Stimulated activated naive CD8-positive, alpha-beta T cell treated with anti-CD3 and anti-CD28 coated beads, Interleukin-15, amount 100 ng/mL, for 72 hours (primary cell): ENCODE measurements at regions not wholly inside any gene's neighbourhood (a gene's known extent, or its start where the extent isn't known, plus 50 kb on each side); places are given as distances from the start of the nearest gene placed in this dataset.

Experiments
- ATAC-seq: fragments of 150-1000 bp; cut with Tn5 transposase; 2 replicates; pipeline ENCODE4 v1.10.0; 2021; ENCODE audit warnings: mild to moderate bottlenecking, moderate library complexity
- DNase-seq, 2 donors: peaks; one replicate each; pipeline ENCODE4 v3.0.0; 2021 to 2022
- H3K27ac Mint-ChIP-seq, 2 donors: one replicate each; pipeline ENCODE4 v1.8.0; 2022; ENCODE audit warnings: mild to moderate bottlenecking in 2 of 2, mixed read lengths in 2 of 2, moderate library complexity in 2 of 2
- H3K27me3 Mint-ChIP-seq: one replicate; pipeline ENCODE4 v1.8.0; 2022; ENCODE audit warnings: mixed read lengths
- H3K4me1 Mint-ChIP-seq: one replicate; pipeline ENCODE4 v1.8.0; 2022; ENCODE audit warnings: mild to moderate bottlenecking, mixed read lengths
- H3K4me3 Mint-ChIP-seq, 2 donors: one replicate each; pipeline ENCODE4 v1.8.0; 2022; ENCODE audit warnings: mild to moderate bottlenecking in 2 of 2, mixed read lengths in 2 of 2, moderate library complexity in 1 of 2
- H3K9me3 Mint-ChIP-seq, 2 donors: one replicate each; pipeline ENCODE4 v1.8.0; 2022; ENCODE audit warnings: mixed read lengths in 2 of 2

GRCh38 chr2:3974765-3975164 is 271.4 kb downstream of the DCDC2C start:
- H3K9me3 Mint-ChIP-seq, result peaks cover 4 to 10% of the 10 kb centered on the region in 2 donors
- no peak overlapping the region for H3K27ac Mint-ChIP-seq
- H3K4me3 Mint-ChIP-seq, result no peak overlapping the region
- H3K27me3 Mint-ChIP-seq, result no peaks in the 10 kb centered on the region
- DNase-seq, result no peak
- ATAC-seq, result no peak
- no peaks in the 10 kb centered on the region for H3K4me1 Mint-ChIP-seq

DNA sequence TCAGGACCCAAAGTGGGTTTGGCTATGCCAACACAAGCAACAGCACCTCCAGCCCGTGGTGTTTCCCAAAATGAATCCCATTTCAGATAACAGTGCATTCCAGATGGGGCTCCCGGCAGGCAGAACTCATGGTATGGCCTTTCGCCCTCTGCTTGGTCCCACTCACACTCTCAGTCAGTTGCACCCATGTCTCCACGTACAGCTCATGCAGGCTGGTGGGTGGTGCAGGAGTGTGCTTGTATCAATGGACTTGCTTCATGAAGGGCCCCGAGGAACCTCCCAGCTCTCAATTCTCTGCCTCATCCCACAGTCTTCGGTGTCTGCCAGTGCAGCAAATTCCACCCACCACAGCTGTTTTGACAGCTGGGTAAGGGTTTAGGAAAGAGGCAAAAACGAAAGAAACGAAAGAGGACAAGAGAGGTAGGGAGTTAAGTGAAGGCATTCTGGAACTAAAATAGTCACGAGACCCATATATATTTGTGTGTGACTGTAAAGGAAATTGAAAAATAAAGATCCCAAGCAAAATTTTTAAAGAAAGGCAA is 278.1 kb downstream of the DCDC2C start:
- H3K4me1 Mint-ChIP-seq, result no peaks in the 10 kb centered on the region
- H3K27me3 Mint-ChIP-seq, result no peaks in the 10 kb centered on the region
- ATAC-seq, result no peak
- no peak overlapping the region for H3K4me3 Mint-ChIP-seq
- peaks cover 4 to 21% of the 10 kb centered on the region in 2 donors for H3K9me3 Mint-ChIP-seq
- H3K27ac Mint-ChIP-seq, result no peak overlapping the region
- no peak for DNase-seq

DNA sequence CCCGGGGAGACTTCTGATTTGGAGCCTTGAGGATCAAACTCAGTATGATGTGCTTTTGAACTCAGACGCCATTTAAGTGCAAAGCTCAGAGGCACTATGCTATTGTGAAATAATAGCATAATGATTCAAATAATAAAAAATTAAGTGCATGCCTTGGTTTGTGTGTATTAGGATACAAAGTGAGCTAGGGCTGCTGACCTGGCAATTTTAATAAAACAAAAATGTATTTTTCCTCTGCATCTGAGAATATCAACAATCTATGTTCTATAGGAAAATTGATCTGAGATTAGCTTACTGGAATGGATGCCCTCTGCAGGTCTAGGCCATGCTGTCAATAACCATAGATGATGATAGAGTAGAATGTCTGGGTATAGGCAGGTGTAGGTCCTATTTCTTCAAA is 278.8 kb downstream of the DCDC2C start:
- H3K27me3 Mint-ChIP-seq, result no peaks in the 10 kb centered on the region
- H3K27ac Mint-ChIP-seq, result no peak overlapping the region
- no peak overlapping the region for H3K4me3 Mint-ChIP-seq
- DNase-seq (no peak), ATAC-seq (no peak)
- H3K4me1 Mint-ChIP-seq, result no peaks in the 10 kb centered on the region
- H3K9me3 Mint-ChIP-seq, result peaks cover 4 to 21% of the 10 kb centered on the region in 2 donors

- DNase-seq, result no peak
- Mint-ChIP-seq H3K27me3 (no peaks in the 10 kb centered on the region), H3K4me1 (no peaks in the 10 kb centered on the region), H3K4me3 (no peak overlapping the region), H3K27ac (no peak overlapping the region), H3K9me3 (peaks cover 3 to 27% of the 10 kb centered on the region in 2 donors)
- no peak for ATAC-seq
Observed at GRCh38 chr2:3986063-3986462, 282.7 kb downstream of the DCDC2C start.

DNA sequence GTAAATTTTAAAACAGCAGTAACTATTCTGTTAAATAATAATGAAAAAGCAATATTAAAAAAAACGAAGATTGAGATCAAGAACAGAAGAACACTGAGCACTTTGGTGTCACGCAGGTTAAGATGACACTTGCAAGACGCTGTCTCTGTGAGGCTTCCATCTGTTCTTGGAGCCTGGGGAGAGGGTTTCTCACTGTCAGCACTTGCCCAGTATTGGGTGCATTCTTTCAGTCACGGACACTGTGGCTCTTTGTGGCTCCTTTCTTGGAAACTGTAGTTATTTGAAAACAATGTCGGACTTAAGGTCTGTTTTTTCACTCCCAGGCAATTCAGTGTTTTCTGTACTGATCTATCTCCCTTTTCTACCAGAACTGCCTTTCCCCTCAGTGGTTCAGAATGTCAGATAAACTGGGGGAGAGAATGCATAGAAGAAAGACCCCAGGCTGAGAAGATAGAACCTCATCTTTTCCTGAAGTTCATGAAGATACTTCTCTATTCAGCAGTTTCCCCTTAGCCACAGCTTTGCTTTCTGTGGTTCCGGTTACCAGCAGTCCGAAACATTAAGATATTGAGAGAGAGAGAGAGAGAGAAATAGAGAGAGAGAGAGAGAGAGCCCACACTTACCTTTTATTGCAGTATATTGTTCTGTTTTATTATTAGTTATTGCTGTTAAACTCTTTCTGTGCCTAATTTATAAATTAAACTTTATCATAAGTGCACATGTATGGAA is 283.3 kb downstream of the DCDC2C start:
- Mint-ChIP-seq H3K9me3 (peaks cover 9 to 32% of the 10 kb centered on the region in 2 donors), H3K4me1 (no peaks in the 10 kb centered on the region), H3K27me3 (no peaks in the 10 kb centered on the region), H3K27ac (no peak overlapping the region), H3K4me3 (no peak overlapping the region)
- ATAC-seq, result no peak
- no peak for DNase-seq

- Mint-ChIP-seq H3K27ac (no peak overlapping the region), H3K27me3 (no peaks in the 10 kb centered on the region), H3K9me3 (peaks cover 0 to 10% of the 10 kb centered on the region in 2 donors), H3K4me1 (no peaks in the 10 kb centered on the region), H3K4me3 (no peak overlapping the region)
- ATAC-seq (no peak), DNase-seq (no peak)
Observed at GRCh38 chr2:4002841-4003403, 299.5 kb downstream of the DCDC2C start.

GRCh38 chr2:4012197-4012596 is 308.8 kb downstream of the DCDC2C start:
- Mint-ChIP-seq H3K27ac (no peak overlapping the region), H3K4me1 (no peaks in the 10 kb centered on the region), H3K27me3 (no peaks in the 10 kb centered on the region), H3K9me3 (peaks cover 9 to 13% of the 10 kb centered on the region in 2 donors), H3K4me3 (no peak overlapping the region)
- DNase-seq (no peak), ATAC-seq (no peak)

DNA sequence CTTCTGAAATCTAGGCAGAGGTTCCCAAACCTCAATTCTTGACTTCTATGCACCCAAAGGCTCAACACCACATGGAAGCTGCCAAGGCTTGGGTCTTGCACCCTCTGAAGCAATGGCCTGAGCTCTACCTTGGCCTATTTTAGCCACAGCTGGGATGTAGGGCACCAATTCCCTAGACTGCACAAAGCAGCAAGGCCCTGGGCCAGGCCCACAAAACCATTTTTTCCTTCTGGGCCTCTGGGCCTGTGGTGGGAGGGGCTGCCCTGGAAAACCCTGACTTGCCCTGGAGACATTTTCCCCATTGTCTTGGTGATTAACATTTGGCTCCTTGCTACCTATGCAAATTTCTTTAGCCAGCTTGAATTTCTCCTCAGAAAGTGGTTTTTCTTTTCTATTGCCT is 315.2 kb downstream of the DCDC2C start:
- no peaks in the 10 kb centered on the region for H3K4me1 Mint-ChIP-seq
- no peak overlapping the region for H3K27ac Mint-ChIP-seq

GRCh38 chr2:4020153-4020552 is 316.8 kb downstream of the DCDC2C start:
- no peak for DNase-seq
- no peak overlapping the region for H3K27ac Mint-ChIP-seq
- no peak for ATAC-seq
- H3K4me1 Mint-ChIP-seq, result no peaks in the 10 kb centered on the region
- no peaks in the 10 kb centered on the region for H3K27me3 Mint-ChIP-seq
- no peak overlapping the region for H3K4me3 Mint-ChIP-seq
- H3K9me3 Mint-ChIP-seq, result peaks cover 7 to 25% of the 10 kb centered on the region in 2 donors

More for the DNA sequence above, 315.2 kb downstream of the DCDC2C start:
- ATAC-seq (no peak), DNase-seq (no peak)
- Mint-ChIP-seq H3K27me3 (no peaks in the 10 kb centered on the region), H3K4me3 (no peak overlapping the region), H3K9me3 (peaks cover 7 to 23% of the 10 kb centered on the region in 2 donors)

- Mint-ChIP-seq H3K4me3 (no peak overlapping the region), H3K27ac (no peak overlapping the region), H3K9me3 (peaks cover 7 to 25% of the 10 kb centered on the region in 2 donors), H3K27me3 (no peaks in the 10 kb centered on the region), H3K4me1 (no peaks in the 10 kb centered on the region)
- ATAC-seq (no peak), DNase-seq (no peak)
Observed at GRCh38 chr2:4020649-4021048, 317.3 kb downstream of the DCDC2C start.

DNA sequence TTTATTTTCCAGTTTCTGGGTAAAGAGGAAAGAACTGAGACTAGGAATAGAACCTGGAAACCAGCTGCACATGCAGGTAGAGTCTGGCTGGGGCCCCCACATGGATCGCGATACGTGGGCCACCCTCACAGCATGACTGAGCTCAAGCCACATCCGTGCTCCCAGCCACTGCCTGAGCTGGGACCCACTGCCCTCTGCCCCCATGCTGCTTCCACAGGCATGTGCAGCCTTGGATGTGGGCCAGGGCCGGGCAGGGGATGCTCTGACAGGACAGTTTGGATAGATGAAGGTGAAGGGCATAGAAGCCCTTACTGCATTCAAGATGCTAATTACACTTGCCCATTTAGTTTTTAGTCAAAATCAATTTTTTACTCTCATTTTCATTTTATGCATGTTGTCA is 321.2 kb downstream of the DCDC2C start:
- Mint-ChIP-seq H3K4me1 (no peaks in the 10 kb centered on the region), H3K27ac (no peak overlapping the region), H3K4me3 (no peak overlapping the region), H3K27me3 (no peaks in the 10 kb centered on the region), H3K9me3 (peaks cover 0 to 36% of the 10 kb centered on the region in 2 donors)
- no peak for ATAC-seq
- DNase-seq, result no peak

DNA sequence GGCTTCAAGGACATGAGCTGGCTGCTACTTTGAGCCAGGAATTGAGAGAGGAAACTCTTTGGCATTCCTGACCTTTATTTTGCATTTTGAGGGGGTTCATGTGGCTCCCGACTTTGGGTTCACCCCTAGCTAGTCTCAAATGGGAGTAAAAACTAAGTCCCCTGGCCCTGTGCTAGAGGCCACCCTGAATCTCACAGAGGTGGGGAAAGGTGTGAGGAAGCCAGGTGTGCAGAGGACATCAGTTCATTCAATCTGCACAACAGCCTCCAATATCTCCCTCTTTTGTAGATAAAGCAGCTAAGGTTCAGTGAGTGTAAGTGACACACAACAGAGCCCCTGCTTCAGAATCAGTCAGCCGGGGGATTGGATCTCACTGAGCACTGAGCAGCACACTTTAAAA is 325.7 kb downstream of the DCDC2C start:
- H3K27ac Mint-ChIP-seq, result no peak overlapping the region
- H3K4me3 Mint-ChIP-seq, result no peak overlapping the region
- DNase-seq (no peak), ATAC-seq (no peak)
- H3K4me1 Mint-ChIP-seq, result no peaks in the 10 kb centered on the region
- H3K9me3 Mint-ChIP-seq, result peaks cover 0 to 10% of the 10 kb centered on the region in 2 donors
- no peaks in the 10 kb centered on the region for H3K27me3 Mint-ChIP-seq

- no peaks in the 10 kb centered on the region for H3K4me1 Mint-ChIP-seq
- H3K4me3 Mint-ChIP-seq, result no peak overlapping the region
- ATAC-seq (no peak), DNase-seq (no peak)
- no peak overlapping the region for H3K27ac Mint-ChIP-seq
- no peaks in the 10 kb centered on the region for H3K27me3 Mint-ChIP-seq
- peaks cover 22 to 24% of the 10 kb centered on the region in 2 donors for H3K9me3 Mint-ChIP-seq
Observed at GRCh38 chr2:4039896-4040295, 336.5 kb downstream of the DCDC2C start.

- no peak overlapping the region for H3K4me3 Mint-ChIP-seq
- no peak overlapping the region for H3K27ac Mint-ChIP-seq
- peaks cover 11% of the 10 kb centered on the region for H3K4me1 Mint-ChIP-seq
- ATAC-seq, result peak; percentile 80
- peaks cover 0 to 7% of the 10 kb centered on the region in 2 donors for H3K9me3 Mint-ChIP-seq
- H3K27me3 Mint-ChIP-seq, result no peaks in the 10 kb centered on the region
- peak in 1 of 2 donors; percentile 3 for DNase-seq
Observed at GRCh38 chr2:4047961-4048891, 344.9 kb downstream of the DCDC2C start.

DNA sequence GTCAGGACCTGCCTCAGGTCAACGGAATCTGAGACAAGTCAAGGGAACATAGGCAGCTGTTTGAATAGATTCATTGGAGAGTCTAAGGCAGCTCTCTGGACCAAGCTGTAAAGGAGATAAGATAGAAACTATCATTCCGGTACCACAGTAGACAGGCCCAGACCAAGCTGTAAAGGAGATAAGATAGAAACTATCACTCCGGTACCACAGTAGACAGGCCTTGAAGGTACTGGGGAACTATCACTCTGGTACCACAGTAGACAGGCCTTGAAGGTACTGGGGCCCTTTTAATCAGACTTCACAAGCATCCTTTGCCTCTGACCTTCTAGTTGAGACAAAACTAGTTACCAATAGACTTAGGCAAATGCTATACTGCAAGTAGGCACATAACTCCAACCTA is 346.1 kb downstream of the DCDC2C start:
- H3K27me3 Mint-ChIP-seq, result peaks cover 2% of the 10 kb centered on the region
- DNase-seq (no peak), ATAC-seq (no peak)
- no peaks in the 10 kb centered on the region for H3K9me3 Mint-ChIP-seq
- no peak overlapping the region for H3K4me3 Mint-ChIP-seq
- H3K27ac Mint-ChIP-seq, result no peak overlapping the region
- peaks cover 11% of the 10 kb centered on the region for H3K4me1 Mint-ChIP-seq
